Activated CD4-positive, alpha-beta T cell treated with anti-CD3 and anti-CD28 coated beads, Interleukin-2, amount 50 U/mL, for 4 hours (primary cell): ENCODE measurements at regions not wholly inside any gene's neighbourhood (a gene's known extent, or its start where the extent isn't known, plus 50 kb on each side); places are given as distances from the start of the nearest gene placed in this dataset.
"Not testable (repeated sequence)": the region's sequence is repeated elsewhere in the genome, so short reads cannot be mapped to it uniquely, and the experiment has no call there.

ENCODE experiments used
- DNase-seq, 2 experiments: peaks; one replicate each; pipeline ENCODE4 v3.0.0-alpha.2; 2020

GRCh38 chr16:60949800-60950199, 1086.4 kb downstream of the CDH8 start:
- no peak for DNase-seq

GRCh38 chr16:60945225-60945624, 1091.0 kb downstream of the CDH8 start:
- no peak for DNase-seq

GRCh38 chr16:60936189-60936588, 1100.0 kb downstream of the CDH8 start:
- DNase-seq: not testable (repeated sequence)

- no peak for DNase-seq
Measured at GRCh38 chr16:60932600-60932999, 1103.6 kb downstream of the CDH8 start.

GRCh38 chr16:60930291-60930690, 1105.9 kb downstream of the CDH8 start:
- DNase-seq: no peak

- no peak for DNase-seq
Measured at GRCh38 chr16:60922920-60923319, 1113.3 kb downstream of the CDH8 start.

- DNase-seq: no peak
Measured at GRCh38 chr16:60914334-60914733, 1121.9 kb downstream of the CDH8 start.

- no peak for DNase-seq
Measured at GRCh38 chr16:60907645-60908044, 1128.6 kb downstream of the CDH8 start.

GRCh38 chr16:60905811-60906210, 1130.4 kb downstream of the CDH8 start:
- DNase-seq: no peak

GRCh38 chr16:60902114-60902513, 1134.1 kb downstream of the CDH8 start:
- no peak for DNase-seq

- DNase-seq: no peak
Measured at GRCh38 chr16:60882816-60883215, 1153.4 kb downstream of the CDH8 start.

GRCh38 chr16:60852635-60853034, 1183.6 kb downstream of the CDH8 start:
- no peak for DNase-seq

GRCh38 chr16:60821661-60822060, 1214.6 kb downstream of the CDH8 start:
- DNase-seq: no peak

GRCh38 chr16:60820361-60820760, 1215.9 kb downstream of the CDH8 start:
- DNase-seq: no peak

GRCh38 chr16:60818465-60818864, 1217.8 kb downstream of the CDH8 start:
- DNase-seq: no peak

GRCh38 chr16:60816461-60816860, 1219.8 kb downstream of the CDH8 start:
- DNase-seq: no peak

GRCh38 chr16:60815865-60816264, 1220.4 kb downstream of the CDH8 start:
- DNase-seq: no peak

- DNase-seq: no peak
Measured at GRCh38 chr16:60815033-60815432, 1221.2 kb downstream of the CDH8 start.

GRCh38 chr16:60811657-60812056, 1224.6 kb downstream of the CDH8 start:
- no peak for DNase-seq

- no peak for DNase-seq
Measured at GRCh38 chr16:60811051-60811608, 1225.1 kb downstream of the CDH8 start.

- DNase-seq: no peak
Measured at GRCh38 chr16:60810250-60810649, 1226.0 kb downstream of the CDH8 start.

GRCh38 chr16:60792437-60792836, 1243.8 kb downstream of the CDH8 start:
- no peak for DNase-seq

- no peak for DNase-seq
Measured at GRCh38 chr16:60788631-60789030, 1247.6 kb downstream of the CDH8 start.

- no peak for DNase-seq
Measured at GRCh38 chr16:60776281-60776680, 1260.0 kb downstream of the CDH8 start.

GRCh38 chr16:60771138-60771537, 1265.1 kb downstream of the CDH8 start:
- no peak for DNase-seq

GRCh38 chr16:60770384-60770783, 1265.9 kb downstream of the CDH8 start:
- not testable (repeated sequence) for DNase-seq
